Superior temporal gyrus (tissue), 1 donor: ENCODE measurements at regions not wholly inside any gene's neighbourhood (a gene's known extent, or its start where the extent isn't known, plus 50 kb on each side); places are given as distances from the start of the nearest gene placed in this dataset.

Experiments used
- DNase-seq: peaks from one replicate; pipeline ENCODE4 v3.0.0-alpha.2; 2016; ENCODE audit errors: extremely low spot score

GRCh38 chr18:34159691-34160185, 65.0 kb downstream of the NOL4 start:
- DNase-seq: no peak

- peak; percentile 78 for DNase-seq
Observed at GRCh38 chr18:34158881-34159690, 65.6 kb downstream of the NOL4 start.

GRCh38 chr18:34153711-34154110, 71.0 kb downstream of the NOL4 start:
- no peak for DNase-seq

- DNase-seq: no peak
Observed at GRCh38 chr18:34131006-34131405, 93.7 kb downstream of the NOL4 start.

- DNase-seq: no peak
Observed at GRCh38 chr18:34128436-34128835, 96.3 kb downstream of the NOL4 start.

GRCh38 chr18:34126121-34126520, 98.6 kb downstream of the NOL4 start:
- no peak for DNase-seq

GRCh38 chr18:34122724-34123334, 101.9 kb downstream of the NOL4 start:
- DNase-seq: peak; percentile 91

- DNase-seq: no peak
Observed at GRCh38 chr18:34121200-34121721, 103.5 kb downstream of the NOL4 start.

- DNase-seq: no peak
Observed at GRCh38 chr18:34120294-34120693, 104.4 kb downstream of the NOL4 start.

GRCh38 chr18:34117319-34117718, 107.4 kb downstream of the NOL4 start:
- no peak for DNase-seq

GRCh38 chr18:34115409-34116081, 109.2 kb downstream of the NOL4 start:
- no peak for DNase-seq

- no peak for DNase-seq
Observed at GRCh38 chr18:34114996-34115395, 109.7 kb downstream of the NOL4 start.

GRCh38 chr18:34108206-34108605, 116.5 kb downstream of the NOL4 start:
- DNase-seq: no peak

GRCh38 chr18:34098109-34098508, 126.6 kb downstream of the NOL4 start:
- DNase-seq: no peak

- no peak for DNase-seq
Observed at GRCh38 chr18:34097312-34097711, 127.4 kb downstream of the NOL4 start.

GRCh38 chr18:34094148-34094547, 130.6 kb downstream of the NOL4 start:
- DNase-seq: no peak

- DNase-seq: no peak
Observed at GRCh38 chr18:34092796-34093195, 131.9 kb downstream of the NOL4 start.

- no peak for DNase-seq
Observed at GRCh38 chr18:34086370-34086769, 138.3 kb downstream of the NOL4 start.

GRCh38 chr18:34085140-34085739, 139.5 kb downstream of the NOL4 start:
- no peak for DNase-seq

GRCh38 chr18:34084635-34085034, 140.1 kb downstream of the NOL4 start:
- DNase-seq: no peak

GRCh38 chr18:34083910-34084535, 140.7 kb downstream of the NOL4 start:
- no peak for DNase-seq

- no peak for DNase-seq
Observed at GRCh38 chr18:34077599-34077998, 147.1 kb downstream of the NOL4 start.
